Upper lobe of left lung (tissue), 4 donors: ENCODE measurements at regions not wholly inside any gene's neighbourhood (a gene's known extent, or its start where the extent isn't known, plus 50 kb on each side); places are given as distances from the start of the nearest gene placed in this dataset.

Experiments
- CTCF ChIP-seq, 6 experiments: fragments of 450-650 bp in 4 of 6; fragments of 200-600 bp in 2 of 6; sonication (generic) in 2 of 6; IDR thresholded peaks; one replicate each; pipeline ENCODE4 v1.5.1; 2016 to 2019; ENCODE audit warnings: antibody characterized with exemption in 6 of 6
- POLR2AphosphoS5 ChIP-seq, 2 donors: sonication (generic); formaldehyde crosslinking; IDR thresholded peaks; one replicate each; pipeline ENCODE4 v1.5.1; 2017; ENCODE audit warnings: antibody characterized with exemption in 2 of 2

DNA sequence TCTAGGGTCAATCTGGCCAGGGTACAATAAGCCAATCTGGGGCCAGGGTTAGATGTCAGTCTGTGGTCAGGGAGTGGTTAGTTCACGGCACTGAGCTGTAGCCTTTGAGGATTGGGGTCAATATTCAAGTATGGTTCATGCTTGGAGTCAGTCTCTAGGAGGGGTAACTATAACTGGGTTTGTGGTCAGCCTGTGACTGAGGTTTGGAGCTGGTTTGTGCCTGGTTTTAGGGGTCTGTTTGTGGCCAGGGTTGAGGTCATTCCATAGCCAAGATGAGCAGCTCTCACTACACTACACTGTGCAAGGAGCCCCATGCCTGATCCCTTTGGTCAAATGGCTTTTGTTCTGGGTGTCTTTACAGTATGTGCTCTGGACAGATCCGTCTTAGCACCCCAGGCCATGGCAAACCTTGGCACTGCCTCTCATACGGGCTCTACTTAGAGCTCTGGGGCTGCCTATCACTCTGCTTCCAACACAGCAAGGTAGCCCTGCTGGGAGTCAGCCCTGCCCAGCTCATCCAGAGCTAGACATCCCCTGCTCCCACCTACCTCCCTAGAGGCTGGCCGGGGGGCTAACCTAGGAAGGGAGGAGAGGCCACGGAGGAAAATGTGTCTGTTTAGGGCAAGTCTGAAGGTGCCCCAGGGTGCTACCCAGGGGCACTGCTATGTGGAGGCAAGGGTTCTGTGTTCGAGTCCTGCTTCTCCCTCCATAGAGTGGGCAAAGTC lies 63.3 kb upstream of the CORO2B start:
- TF ChIP-seq CTCF (IDR thresholded peaks at IDR 0.05) (no peak), POLR2AphosphoS5 (IDR thresholded peaks at IDR 0.05) (no peak)
